ENCODE measurements at regions not wholly inside any gene's neighbourhood (a gene's known extent, or its start where the extent isn't known, plus 50 kb on each side); places are given as distances from the start of the nearest gene placed in this dataset.

GRCh38 chr2:123085484-123085883 lies 939.6 kb upstream of the CNTNAP5 start:
- DNase-seq: no peak

GRCh38 chr2:123086613-123087385 lies 938.3 kb upstream of the CNTNAP5 start:
- no peak for DNase-seq

- no peak for DNase-seq
These were observed 933.6 kb upstream of the CNTNAP5 start for GRCh38 chr2:123091471-123091870.

- no peak for DNase-seq
These were observed 931.9 kb upstream of the CNTNAP5 start for GRCh38 chr2:123093199-123093598.

GRCh38 chr2:123095219-123095835 lies 929.8 kb upstream of the CNTNAP5 start:
- DNase-seq: no peak

- DNase-seq: no peak
These were observed 926.5 kb upstream of the CNTNAP5 start for GRCh38 chr2:123098619-123099018.

- DNase-seq: no peak
These were observed 923.7 kb upstream of the CNTNAP5 start for GRCh38 chr2:123101434-123101833.

GRCh38 chr2:123103902-123104301 lies 921.2 kb upstream of the CNTNAP5 start:
- DNase-seq: no peak

GRCh38 chr2:123116595-123116994 lies 908.5 kb upstream of the CNTNAP5 start:
- DNase-seq: no peak

- no peak for DNase-seq
These were observed 897.9 kb upstream of the CNTNAP5 start for GRCh38 chr2:123127236-123127635.

- no peak for DNase-seq
These were observed 896.1 kb upstream of the CNTNAP5 start for GRCh38 chr2:123128951-123129350.

- no peak for DNase-seq
These were observed 888.7 kb upstream of the CNTNAP5 start for GRCh38 chr2:123136419-123136818.

GRCh38 chr2:123144082-123144481 lies 881.0 kb upstream of the CNTNAP5 start:
- no peak for DNase-seq

GRCh38 chr2:123153041-123153440 lies 872.0 kb upstream of the CNTNAP5 start:
- no peak for DNase-seq

GRCh38 chr2:123154195-123154594 lies 870.9 kb upstream of the CNTNAP5 start:
- DNase-seq: no peak

- no peak for DNase-seq
These were observed 868.1 kb upstream of the CNTNAP5 start for GRCh38 chr2:123157016-123157415.

GRCh38 chr2:123162400-123163016 lies 862.6 kb upstream of the CNTNAP5 start:
- no peak for DNase-seq

GRCh38 chr2:123163398-123163797 lies 861.7 kb upstream of the CNTNAP5 start:
- no peak for DNase-seq

- DNase-seq: no peak
These were observed 860.9 kb upstream of the CNTNAP5 start for GRCh38 chr2:123164216-123164615.

GRCh38 chr2:123165616-123166015 lies 859.5 kb upstream of the CNTNAP5 start:
- no peak for DNase-seq

- no peak for DNase-seq
These were observed 845.6 kb upstream of the CNTNAP5 start for GRCh38 chr2:123179526-123179925.

- DNase-seq: no peak
These were observed 829.1 kb upstream of the CNTNAP5 start for GRCh38 chr2:123195957-123196356.

- DNase-seq: no peak
These were observed 825.1 kb upstream of the CNTNAP5 start for GRCh38 chr2:123200035-123200434.

GRCh38 chr2:123207245-123207644 lies 817.8 kb upstream of the CNTNAP5 start:
- DNase-seq: no peak

Measured in stimulated activated CD4-positive, alpha-beta T cell treated with anti-CD3 and anti-CD28 coated beads, Interleukin-4, amount 100 ng/mL, for 4 hours (primary cell).